Fibroblast of skin of scalp (primary cell): ENCODE measurements at regions not wholly inside any gene's neighbourhood (a gene's known extent, or its start where the extent isn't known, plus 50 kb on each side); places are given as distances from the start of the nearest gene placed in this dataset.

Source experiments
- DNase-seq: peaks from one replicate; pipeline ENCODE4 v3.0.0-alpha.2; 2013

DNA sequence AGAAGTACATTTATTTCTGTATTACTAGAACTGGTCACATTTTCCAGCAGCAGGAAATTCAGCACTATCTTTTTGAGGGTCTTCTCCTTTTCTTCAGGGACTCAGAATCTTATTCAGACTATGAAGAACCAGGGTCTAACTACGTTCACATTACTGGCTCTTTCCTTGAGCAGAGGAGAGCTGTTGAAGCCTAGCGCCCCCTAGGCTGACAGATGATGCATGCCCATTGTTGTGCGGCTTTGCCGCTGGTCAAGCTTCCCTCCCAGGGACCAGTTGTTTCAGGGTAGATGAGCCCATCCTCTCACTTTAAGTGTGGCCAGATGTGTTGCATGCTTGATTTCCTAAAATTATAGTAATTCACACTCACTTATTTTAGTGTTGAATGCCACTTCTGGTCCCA, 168.2 kb upstream of the PDGFD start:
- DNase-seq: no peak

DNA sequence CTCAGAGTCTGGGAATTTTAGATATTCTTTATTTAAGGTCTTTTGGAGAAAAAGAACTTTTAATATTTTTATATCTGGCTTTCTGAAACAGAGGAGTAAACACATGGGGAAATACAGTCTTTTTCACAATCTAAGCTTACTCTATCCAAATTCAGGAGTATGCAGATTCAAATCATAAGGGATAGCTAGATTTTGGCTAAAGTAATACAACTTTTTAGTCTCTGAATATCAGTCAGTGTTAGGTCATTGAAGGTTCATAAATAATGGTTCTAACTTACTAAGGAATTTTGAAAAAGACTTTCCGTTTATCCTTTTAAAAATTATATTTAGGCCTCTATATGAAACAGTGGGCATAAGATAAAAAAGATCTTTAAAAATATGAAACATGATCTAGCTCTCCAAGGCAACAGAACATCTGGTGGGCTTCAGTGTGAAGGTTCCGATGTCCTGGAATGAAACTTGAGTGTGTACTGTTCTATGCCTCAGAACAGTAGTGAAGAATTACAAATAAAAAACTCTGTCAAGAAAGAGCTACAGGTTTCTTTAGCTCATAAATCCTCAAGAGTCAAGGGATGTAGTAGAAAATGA, 165.2 kb upstream of the PDGFD start:
- no peak for DNase-seq

GRCh38 chr11:104328512-104328907, 164.6 kb upstream of the PDGFD start:
- no peak for DNase-seq

DNA sequence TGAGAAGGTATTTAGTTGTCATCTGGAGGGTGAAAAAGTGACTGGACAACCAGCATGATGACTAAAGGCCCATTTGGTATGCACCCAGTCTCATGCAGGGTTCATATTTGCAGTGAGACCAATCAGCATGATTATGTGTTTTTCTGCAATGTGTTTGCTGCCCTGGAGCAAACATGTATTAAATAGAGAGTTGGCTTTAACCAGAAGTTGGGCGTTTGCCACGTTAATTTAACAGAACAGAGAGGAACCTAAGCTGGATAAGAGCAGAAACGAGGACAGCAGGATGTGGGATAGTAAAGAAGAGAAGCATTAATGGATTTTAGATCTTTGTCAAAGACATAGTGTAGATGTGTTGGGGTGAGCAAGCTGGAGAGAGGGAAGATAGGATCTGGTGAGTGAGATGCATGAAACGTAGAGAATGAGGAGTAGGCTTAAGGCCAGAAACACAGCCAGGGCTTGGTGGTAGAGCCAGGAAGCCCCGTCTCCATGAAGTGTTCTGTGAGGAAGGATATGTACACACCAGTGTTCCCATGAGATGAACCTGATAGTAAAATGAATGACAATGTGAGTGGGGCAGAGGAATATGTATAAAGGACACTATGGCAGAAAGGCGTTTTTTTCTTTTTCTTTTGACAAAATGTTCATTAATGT, 164.0 kb upstream of the PDGFD start:
- DNase-seq: no peak

DNA sequence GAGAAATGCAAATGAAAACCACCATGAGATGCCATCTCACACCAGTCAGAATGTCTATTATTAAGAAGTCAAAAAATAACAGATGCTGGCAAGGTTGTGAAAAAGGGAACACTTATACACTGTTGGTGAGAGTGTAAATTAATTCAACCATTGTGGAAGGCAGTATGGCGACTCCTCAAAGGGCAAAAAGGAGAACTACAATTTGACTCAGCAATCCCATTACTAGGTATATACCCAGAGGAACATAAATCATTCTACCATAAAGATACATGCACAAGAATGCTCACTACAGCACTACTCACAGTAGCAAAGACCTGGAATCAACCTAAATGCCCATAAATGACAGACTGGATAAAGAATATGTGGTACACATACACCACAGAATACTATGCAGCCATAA, 161.1 kb upstream of the PDGFD start:
- no peak for DNase-seq

- no peak for DNase-seq
Observed at GRCh38 chr11:104324276-104324675, 160.3 kb upstream of the PDGFD start.

DNA sequence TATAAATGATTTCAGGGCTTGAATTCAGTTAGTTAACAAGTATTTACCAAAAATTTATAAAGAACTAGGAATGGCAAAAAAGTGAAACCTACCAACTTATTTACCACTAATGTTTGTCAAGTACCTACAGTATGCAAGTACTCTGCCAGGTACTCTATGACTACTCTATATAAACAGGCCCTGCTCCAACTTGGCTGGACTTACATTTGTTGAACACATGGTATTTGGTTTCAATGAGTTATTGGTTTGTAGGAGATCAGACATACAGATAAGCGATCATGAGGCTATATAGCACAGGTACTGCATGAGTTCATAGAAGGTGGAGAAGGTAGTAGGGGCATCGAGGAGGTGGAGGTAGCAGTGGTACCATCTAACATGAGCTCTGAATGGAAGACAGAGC, 159.9 kb upstream of the PDGFD start:
- no peak for DNase-seq

DNA sequence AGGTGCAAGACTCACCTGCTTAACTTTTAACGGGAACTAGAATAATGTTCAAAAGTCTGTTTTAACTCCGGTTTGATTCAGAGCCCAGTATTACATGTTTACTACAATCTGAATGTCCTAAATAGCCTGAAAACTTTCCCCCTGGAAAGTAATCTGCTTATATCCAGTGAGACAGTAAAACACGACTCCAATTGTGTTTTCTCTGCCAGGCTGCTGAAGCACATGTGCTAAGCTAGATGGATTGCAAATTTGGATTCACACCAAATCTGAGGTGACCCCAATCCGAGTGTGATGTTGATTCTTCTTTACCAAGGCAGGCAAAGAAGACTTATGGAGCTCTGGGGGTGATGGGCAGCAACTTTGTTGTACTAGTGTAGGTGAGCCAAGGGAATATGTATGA, 158.7 kb upstream of the PDGFD start:
- DNase-seq: no peak

DNA sequence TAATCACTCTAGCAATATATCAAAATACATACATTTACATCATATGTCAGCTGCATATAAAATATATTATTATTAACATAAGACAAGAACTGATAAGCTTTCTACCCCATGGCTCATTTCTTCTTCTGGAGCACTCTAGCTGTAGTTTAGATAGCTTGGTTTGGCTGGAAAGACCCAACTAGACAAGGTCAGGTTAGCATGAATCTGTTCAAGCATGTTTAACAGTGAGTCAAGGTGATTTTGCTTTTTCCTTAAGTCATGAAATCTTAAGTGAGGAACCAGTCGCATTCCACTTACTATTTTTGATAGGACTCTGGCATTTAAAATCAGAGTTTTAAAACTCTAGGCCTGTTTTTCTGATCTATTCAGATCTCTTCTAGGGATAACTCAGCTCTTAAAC, 157.0 kb upstream of the PDGFD start:
- no peak for DNase-seq

GRCh38 chr11:104320097-104320496, 156.2 kb upstream of the PDGFD start:
- peak; percentile 28 for DNase-seq

- no peak for DNase-seq
Observed at GRCh38 chr11:104319396-104319795, 155.4 kb upstream of the PDGFD start.

DNA sequence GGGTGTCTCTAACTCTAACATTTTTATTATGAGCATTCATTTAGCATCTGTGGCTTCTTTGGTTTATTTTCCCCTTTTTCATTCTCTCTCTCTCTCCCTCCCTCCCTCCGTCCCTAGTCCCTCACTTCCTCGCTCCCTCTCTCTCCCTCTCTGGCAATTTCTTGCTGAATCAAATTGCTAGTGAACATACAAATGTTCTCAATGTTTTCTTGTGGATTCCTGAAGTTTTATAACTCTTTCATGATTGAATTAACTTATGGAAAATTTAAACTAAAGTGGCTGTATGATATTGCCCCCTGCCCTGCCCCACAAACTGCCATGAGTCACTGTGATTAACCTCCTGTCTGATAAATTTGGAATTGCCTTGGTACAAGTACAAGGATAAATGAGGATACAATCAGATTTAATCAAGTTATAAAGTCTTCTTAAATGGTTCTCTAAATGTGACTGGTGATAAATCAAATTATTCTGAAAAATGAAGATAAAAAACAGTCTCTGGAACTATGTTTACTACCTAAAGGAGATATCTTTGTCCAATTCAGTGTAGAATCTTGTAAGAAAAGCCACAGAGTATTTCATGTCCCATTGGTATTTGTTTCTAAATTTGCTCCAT, 143.0 kb upstream of the PDGFD start:
- no peak for DNase-seq

- no peak for DNase-seq
Observed at GRCh38 chr11:104301776-104302175, 137.8 kb upstream of the PDGFD start.

GRCh38 chr11:104291646-104292045, 127.7 kb upstream of the PDGFD start:
- DNase-seq: no peak

- no peak for DNase-seq
Observed at GRCh38 chr11:104286129-104286528, 122.2 kb upstream of the PDGFD start.

DNA sequence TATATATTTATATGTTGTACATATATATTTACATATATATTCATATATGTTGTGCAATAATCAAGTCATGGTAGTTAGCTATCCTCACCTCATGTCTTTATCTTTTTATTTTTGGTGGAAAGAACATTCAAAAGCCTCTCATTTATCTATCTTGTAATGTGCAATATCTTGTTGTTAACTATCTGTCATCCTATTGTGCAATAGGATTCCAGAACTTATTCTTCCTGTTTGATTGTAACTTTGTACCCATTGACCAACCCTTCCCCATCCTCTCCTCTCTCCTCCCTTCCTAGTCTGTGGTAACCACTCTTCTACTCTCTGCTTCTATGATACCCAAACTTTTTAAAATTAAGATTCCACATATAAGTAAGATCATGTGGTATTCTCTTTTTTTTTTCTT, 115.6 kb upstream of the PDGFD start:
- no peak for DNase-seq

- DNase-seq: no peak
Observed at GRCh38 chr11:104275992-104276391, 112.0 kb upstream of the PDGFD start.

- no peak for DNase-seq
Observed at GRCh38 chr11:104260456-104260855, 96.5 kb upstream of the PDGFD start.

GRCh38 chr11:104259121-104259610, 95.2 kb upstream of the PDGFD start:
- DNase-seq: peak; percentile 1

GRCh38 chr11:104256525-104256924, 92.6 kb upstream of the PDGFD start:
- peak; percentile 5 for DNase-seq

GRCh38 chr11:104254347-104254746, 90.4 kb upstream of the PDGFD start:
- peak; percentile 43 for DNase-seq

DNA sequence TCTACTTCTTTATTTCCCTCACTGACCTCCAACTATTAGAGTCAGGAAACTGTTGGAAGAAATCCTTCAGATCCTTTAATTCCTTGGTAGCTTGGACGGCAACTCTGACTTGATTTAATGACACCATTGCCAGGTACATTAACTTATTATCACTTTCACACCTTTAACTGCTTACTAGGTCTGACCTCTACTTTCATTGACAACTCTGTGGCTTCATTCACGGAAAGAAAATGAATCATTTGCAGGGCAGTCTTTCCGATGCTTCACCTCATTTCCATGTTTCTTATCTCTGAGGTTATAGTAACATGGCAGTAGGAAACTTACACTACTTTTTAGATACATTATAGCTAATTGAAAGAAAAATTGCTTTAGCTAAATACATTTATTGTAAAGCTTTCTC, 82.6 kb upstream of the PDGFD start:
- no peak for DNase-seq

DNA sequence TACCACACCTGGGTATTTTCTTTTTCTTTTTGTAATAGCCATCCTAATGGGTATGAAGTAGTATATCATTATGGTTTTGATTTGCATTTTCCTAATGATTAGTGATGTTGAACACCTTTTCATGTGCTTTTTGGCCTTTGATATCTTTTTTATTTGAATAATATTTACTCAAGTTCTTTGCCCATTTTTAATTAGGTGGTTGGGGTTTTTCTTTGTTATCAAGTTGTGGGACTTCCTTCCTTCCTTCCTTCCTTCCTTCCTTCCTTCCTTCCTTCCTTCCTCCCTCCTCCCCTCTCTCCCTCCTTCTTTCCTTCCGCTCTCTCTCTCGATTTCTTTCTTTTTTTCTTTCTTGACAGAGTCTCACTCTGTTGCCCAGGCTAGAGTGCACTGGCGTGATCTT, 75.0 kb upstream of the PDGFD start:
- DNase-seq: no peak

- DNase-seq: no peak
Observed at GRCh38 chr11:104225047-104225446, 61.1 kb upstream of the PDGFD start.
